Activated CD8-positive, alpha-beta memory T cell treated with anti-CD3 and anti-CD28 coated beads, Interleukin-2, amount 50 U/mL, for 24 hours (primary cell): ENCODE measurements at regions not wholly inside any gene's neighbourhood (a gene's known extent, or its start where the extent isn't known, plus 50 kb on each side); places are given as distances from the start of the nearest gene placed in this dataset.

ENCODE experiments used
- DNase-seq: peaks from one replicate; pipeline ENCODE4 v3.0.0-alpha.2; 2020; ENCODE audit errors: extremely low read depth

GRCh38 chr4:12861422-12861821 is 622.7 kb downstream of the RAB28 start:
- DNase-seq, result no peak

GRCh38 chr4:12852338-12853307 is 631.5 kb downstream of the RAB28 start:
- no peak for DNase-seq

GRCh38 chr4:12846368-12846767 is 637.8 kb downstream of the RAB28 start:
- no peak for DNase-seq

- no peak for DNase-seq
Measured at GRCh38 chr4:12844141-12844540, 640.0 kb downstream of the RAB28 start.

- DNase-seq, result no peak
Measured at GRCh38 chr4:12827966-12828365, 656.2 kb downstream of the RAB28 start.

- no peak for DNase-seq
Measured at GRCh38 chr4:12791536-12791935, 692.6 kb downstream of the RAB28 start.

GRCh38 chr4:12787261-12787660 is 696.9 kb downstream of the RAB28 start:
- DNase-seq, result no peak

- no peak for DNase-seq
Measured at GRCh38 chr4:12778706-12779105, 705.4 kb downstream of the RAB28 start.

- no peak for DNase-seq
Measured at GRCh38 chr4:12778191-12778590, 705.9 kb downstream of the RAB28 start.

GRCh38 chr4:12770351-12770750 is 713.8 kb downstream of the RAB28 start:
- no peak for DNase-seq

- DNase-seq, result no peak
Measured at GRCh38 chr4:12761694-12762093, 722.4 kb downstream of the RAB28 start.

GRCh38 chr4:12747154-12747553 is 737.0 kb downstream of the RAB28 start:
- DNase-seq, result no peak

GRCh38 chr4:12746221-12746620 is 737.9 kb downstream of the RAB28 start:
- no peak for DNase-seq

GRCh38 chr4:12734586-12734985 is 749.6 kb downstream of the RAB28 start:
- no peak for DNase-seq

- DNase-seq, result no peak
Measured at GRCh38 chr4:12729384-12729783, 754.8 kb downstream of the RAB28 start.

- no peak for DNase-seq
Measured at GRCh38 chr4:12724510-12724909, 759.6 kb downstream of the RAB28 start.

- no peak for DNase-seq
Measured at GRCh38 chr4:12723849-12724447, 760.2 kb downstream of the RAB28 start.

GRCh38 chr4:12716896-12717295 is 767.2 kb downstream of the RAB28 start:
- DNase-seq, result no peak

- no peak for DNase-seq
Measured at GRCh38 chr4:12712648-12713339, 771.3 kb downstream of the RAB28 start.

GRCh38 chr4:12707381-12708175 is 776.6 kb downstream of the RAB28 start:
- DNase-seq, result no peak

GRCh38 chr4:12703036-12703435 is 781.1 kb downstream of the RAB28 start:
- DNase-seq, result no peak

GRCh38 chr4:12701384-12701783 is 782.8 kb downstream of the RAB28 start:
- no peak for DNase-seq
